MM.1S (cell line): ENCODE measurements at regions not wholly inside any gene's neighbourhood (a gene's known extent, or its start where the extent isn't known, plus 50 kb on each side); places are given as distances from the start of the nearest gene placed in this dataset.

ENCODE experiments used
- DNase-seq: peaks from one replicate; pipeline ENCODE4 v3.0.0-alpha.2; 2015
- H2AFZ ChIP-seq: fragments of 300-600 bp; sonication (generic); 2 replicates; pipeline ENCODE4 v1.6.0; 2016; ENCODE audit warnings: antibody characterized with exemption, low read length
- H3F3A ChIP-seq: fragments of 300-600 bp; sonication (generic); 2 replicates; pipeline ENCODE4 v1.6.1; 2016; ENCODE audit warnings: mild to moderate bottlenecking, antibody characterized with exemption, low read length, moderate library complexity, mixed read lengths; ENCODE audit not compliant: insufficient read depth
- H3K27ac ChIP-seq: fragments of 300-600 bp; sonication (generic); 2 replicates; pipeline ENCODE4 v1.5.1; 2016; ENCODE audit warnings: mild to moderate bottlenecking, low read length
- H3K27me3 ChIP-seq: fragments of 300-600 bp; sonication (generic); replicated peaks from 2 replicates; pipeline ENCODE4 v1.6.0; 2016; ENCODE audit warnings: low read length; ENCODE audit not compliant: insufficient read depth
- H3K36me3 ChIP-seq: fragments of 300-600 bp; sonication (generic); replicated peaks from 2 replicates; pipeline ENCODE4 v1.6.1; 2016; ENCODE audit warnings: mild to moderate bottlenecking, low read length, mixed read lengths; ENCODE audit not compliant: insufficient read depth
- H3K4me1 ChIP-seq: fragments of 300-600 bp; sonication (generic); 2 replicates; pipeline ENCODE4 v1.6.1; 2016; ENCODE audit warnings: low read length, mixed read lengths
- H3K4me2 ChIP-seq: fragments of 300-600 bp; sonication (generic); 2 replicates; pipeline ENCODE4 v1.6.0; 2016; ENCODE audit warnings: low read depth, low read length
- H3K4me3 ChIP-seq: fragments of 300-600 bp; sonication (generic); 2 replicates; pipeline ENCODE4 v1.5.1; 2016; ENCODE audit warnings: low read length, mixed read lengths
- H3K79me2 ChIP-seq: fragments of 300-600 bp; sonication (generic); 2 replicates; pipeline ENCODE4 v1.6.1; 2016; ENCODE audit warnings: mixed run types, low read length, mixed read lengths
- H3K9ac ChIP-seq: fragments of 300-600 bp; sonication (generic); 2 replicates; pipeline ENCODE4 v1.6.1; 2016; ENCODE audit warnings: low read length, mixed read lengths
- H3K9me2 ChIP-seq: fragments of 300-600 bp; sonication (generic); replicated peaks from 2 replicates; pipeline ENCODE4 v1.6.1; 2016; ENCODE audit warnings: mild to moderate bottlenecking, low read length, mixed read lengths; ENCODE audit not compliant: insufficient read depth
- H3K9me3 ChIP-seq: fragments of 300-600 bp; sonication (generic); replicated peaks from 2 replicates; pipeline ENCODE4 v1.6.1; 2016; ENCODE audit warnings: mild to moderate bottlenecking, low read length, mixed read lengths; ENCODE audit not compliant: insufficient read depth
- H4K20me1 ChIP-seq: fragments of 300-600 bp; sonication (generic); 2 replicates; pipeline ENCODE4 v1.6.1; 2016; ENCODE audit warnings: mild to moderate bottlenecking, low read length, moderate library complexity, mixed read lengths; ENCODE audit not compliant: insufficient read depth
- CTCF ChIP-seq: fragments of 300-600 bp; sonication (generic); IDR thresholded peaks from 2 replicates; pipeline ENCODE4 v1.5.1; 2016; ENCODE audit warnings: antibody characterized with exemption, low read length, mixed read lengths
- EZH2 ChIP-seq: fragments of 300-600 bp; sonication (generic); optimal IDR thresholded peaks from 2 replicates; pipeline ENCODE3; 2017; ENCODE audit warnings: low read depth, mild to moderate bottlenecking, antibody characterized with exemption, low read length, mixed read lengths
- EZH2phosphoT487 ChIP-seq: fragments of 300-600 bp; sonication (generic); IDR thresholded peaks from 2 replicates; pipeline ENCODE4 v1.6.1; 2018; ENCODE audit warnings: antibody characterized with exemption, low read length

DNA sequence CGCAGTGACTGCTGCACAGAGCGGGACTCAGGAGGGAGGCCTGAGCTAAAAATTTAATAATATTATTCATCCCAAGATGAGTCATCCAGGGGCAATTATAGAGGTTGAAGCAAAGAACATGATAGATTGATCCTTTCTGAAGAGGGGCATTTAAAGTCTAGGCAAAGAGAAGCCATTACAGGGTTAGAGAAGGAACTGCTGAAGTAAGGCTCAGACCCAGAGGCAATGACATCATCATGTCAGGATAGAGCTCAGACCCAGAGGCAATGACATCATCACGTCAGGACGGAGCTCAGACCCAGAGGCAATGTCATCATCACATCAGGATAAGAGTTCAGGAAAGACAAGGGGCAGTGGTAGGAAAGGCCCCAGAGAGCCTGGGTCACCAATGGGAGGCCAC, 184.0 kb downstream of the TMEM18 start:
- Histone ChIP-seq H3K9me2 (no peaks in the 10 kb centered on the region), H3K36me3 (no peaks in the 10 kb centered on the region), H3K4me2 (no peak overlapping the region), H3F3A (no peaks in the 10 kb centered on the region), H3K4me3 (no peak overlapping the region), H2AFZ (no peak overlapping the region), H3K27ac (no peak overlapping the region), H3K9ac (no peak overlapping the region), H3K79me2 (no peaks in the 10 kb centered on the region), H4K20me1 (no peaks in the 10 kb centered on the region), H3K27me3 (no peaks in the 10 kb centered on the region), H3K9me3 (no peaks in the 10 kb centered on the region), H3K4me1 (no peaks in the 10 kb centered on the region)
- TF ChIP-seq EZH2, result no peak
- no peak for TF ChIP-seq CTCF
- TF ChIP-seq EZH2phosphoT487, result no peak
- no peak for DNase-seq

- no peaks in the 10 kb centered on the region for H3K27me3 ChIP-seq
Observed at GRCh38 chr2:492178-492577, 185.0 kb downstream of the TMEM18 start.

GRCh38 chr2:489838-490237, 187.4 kb downstream of the TMEM18 start:
- Histone ChIP-seq H3K9me2 (no peaks in the 10 kb centered on the region), H3K9me3 (no peaks in the 10 kb centered on the region), H3K36me3 (no peaks in the 10 kb centered on the region), H3K4me1 (no peaks in the 10 kb centered on the region), H3K4me3 (no peak overlapping the region), H3K9ac (no peak overlapping the region), H3K27me3 (no peaks in the 10 kb centered on the region), H3K4me2 (no peak overlapping the region), H3K27ac (no peak overlapping the region), H3F3A (no peaks in the 10 kb centered on the region), H4K20me1 (no peaks in the 10 kb centered on the region), H2AFZ (no peak overlapping the region), H3K79me2 (no peaks in the 10 kb centered on the region)
- TF ChIP-seq EZH2phosphoT487 (no peak), EZH2 (no peak), CTCF (no peak)
- no peak for DNase-seq

More at GRCh38 chr2:492178-492577, 185.0 kb downstream of the TMEM18 start:
- H3K9ac ChIP-seq, result no peak overlapping the region
- H3K36me3 ChIP-seq, result no peaks in the 10 kb centered on the region
- no peaks in the 10 kb centered on the region for H3K9me2 ChIP-seq
- no peak for DNase-seq
- H3F3A ChIP-seq, result no peaks in the 10 kb centered on the region
- H4K20me1 ChIP-seq, result no peaks in the 10 kb centered on the region
- TF ChIP-seq EZH2 (no peak), CTCF (no peak), EZH2phosphoT487 (no peak)
- H3K79me2 ChIP-seq, result no peaks in the 10 kb centered on the region
- H3K4me1 ChIP-seq, result no peaks in the 10 kb centered on the region
- no peak overlapping the region for H3K4me2 ChIP-seq
- no peaks in the 10 kb centered on the region for H3K9me3 ChIP-seq
- H3K27ac ChIP-seq, result no peak overlapping the region
- no peak overlapping the region for H3K4me3 ChIP-seq
- H2AFZ ChIP-seq, result no peak overlapping the region

- Histone ChIP-seq H3K9ac (no peak overlapping the region), H3K4me1 (no peaks in the 10 kb centered on the region), H3K9me2 (no peaks in the 10 kb centered on the region), H3K36me3 (no peaks in the 10 kb centered on the region), H3K27me3 (no peaks in the 10 kb centered on the region), H3K4me2 (no peak overlapping the region), H4K20me1 (no peaks in the 10 kb centered on the region), H3K9me3 (no peaks in the 10 kb centered on the region), H3K79me2 (no peaks in the 10 kb centered on the region), H3K27ac (no peak overlapping the region), H2AFZ (no peak overlapping the region), H3F3A (no peaks in the 10 kb centered on the region), H3K4me3 (no peak overlapping the region)
- DNase-seq, result no peak
- TF ChIP-seq EZH2, result no peak
- no peak for TF ChIP-seq EZH2phosphoT487
- TF ChIP-seq CTCF, result no peak
Observed at GRCh38 chr2:489084-489483, 188.1 kb downstream of the TMEM18 start.
